ENCODE measurements at regions not wholly inside any gene's neighbourhood (a gene's known extent, or its start where the extent isn't known, plus 50 kb on each side); places are given as distances from the start of the nearest gene placed in this dataset.

DNA sequence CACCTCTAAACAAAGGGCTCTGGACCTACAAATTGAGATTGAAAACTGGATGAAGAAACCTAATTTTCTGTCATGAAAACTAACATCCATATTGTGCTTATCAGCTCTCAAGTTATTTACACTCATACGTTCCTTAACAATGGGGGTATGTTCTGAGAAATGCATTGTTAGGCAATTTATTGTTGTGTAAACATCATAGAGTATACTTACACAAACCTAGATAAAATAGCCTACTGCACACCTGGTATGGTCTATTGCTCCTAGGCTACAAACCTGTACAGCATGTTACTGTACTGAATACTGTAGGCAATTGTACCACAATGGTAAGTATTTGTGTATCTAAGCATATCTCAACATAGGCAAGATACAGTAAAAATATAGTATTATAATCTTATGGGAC, 191.4 kb downstream of the TM2D1 start:
- Histone ChIP-seq H3K79me2 (replicated peaks; ENCODE audit: insufficient read depth, low read length) (no peaks in the 10 kb centered on the region), H3F3A (ENCODE audit: insufficient read depth, low read length, poor library complexity, severe bottlenecking) (no peaks in the 10 kb centered on the region), H4K20me1 (ENCODE audit: insufficient read depth) (no peaks in the 10 kb centered on the region), H3K4me3 (ENCODE audit: low read length) (no peak overlapping the region), H2AFZ (ENCODE audit: low read depth, low read length) (no peak overlapping the region), H3K9ac (ENCODE audit: low read length) (no peak overlapping the region), H3K36me3 (ENCODE audit: insufficient read depth, low read length) (no peaks in the 10 kb centered on the region), H3K27ac (ENCODE audit: low read length) (no peak overlapping the region), H3K9me2 (ENCODE audit: insufficient read depth, low read length) (no peaks in the 10 kb centered on the region), H3K9me3 (ENCODE audit: low read length) (no peaks in the 10 kb centered on the region), H3K4me2 (ENCODE audit: low read length) (no peak overlapping the region), H3K27me3 (ENCODE audit: insufficient read depth, low read depth, low read length) (no peaks in the 10 kb centered on the region)
- TF ChIP-seq, protein P1, sequence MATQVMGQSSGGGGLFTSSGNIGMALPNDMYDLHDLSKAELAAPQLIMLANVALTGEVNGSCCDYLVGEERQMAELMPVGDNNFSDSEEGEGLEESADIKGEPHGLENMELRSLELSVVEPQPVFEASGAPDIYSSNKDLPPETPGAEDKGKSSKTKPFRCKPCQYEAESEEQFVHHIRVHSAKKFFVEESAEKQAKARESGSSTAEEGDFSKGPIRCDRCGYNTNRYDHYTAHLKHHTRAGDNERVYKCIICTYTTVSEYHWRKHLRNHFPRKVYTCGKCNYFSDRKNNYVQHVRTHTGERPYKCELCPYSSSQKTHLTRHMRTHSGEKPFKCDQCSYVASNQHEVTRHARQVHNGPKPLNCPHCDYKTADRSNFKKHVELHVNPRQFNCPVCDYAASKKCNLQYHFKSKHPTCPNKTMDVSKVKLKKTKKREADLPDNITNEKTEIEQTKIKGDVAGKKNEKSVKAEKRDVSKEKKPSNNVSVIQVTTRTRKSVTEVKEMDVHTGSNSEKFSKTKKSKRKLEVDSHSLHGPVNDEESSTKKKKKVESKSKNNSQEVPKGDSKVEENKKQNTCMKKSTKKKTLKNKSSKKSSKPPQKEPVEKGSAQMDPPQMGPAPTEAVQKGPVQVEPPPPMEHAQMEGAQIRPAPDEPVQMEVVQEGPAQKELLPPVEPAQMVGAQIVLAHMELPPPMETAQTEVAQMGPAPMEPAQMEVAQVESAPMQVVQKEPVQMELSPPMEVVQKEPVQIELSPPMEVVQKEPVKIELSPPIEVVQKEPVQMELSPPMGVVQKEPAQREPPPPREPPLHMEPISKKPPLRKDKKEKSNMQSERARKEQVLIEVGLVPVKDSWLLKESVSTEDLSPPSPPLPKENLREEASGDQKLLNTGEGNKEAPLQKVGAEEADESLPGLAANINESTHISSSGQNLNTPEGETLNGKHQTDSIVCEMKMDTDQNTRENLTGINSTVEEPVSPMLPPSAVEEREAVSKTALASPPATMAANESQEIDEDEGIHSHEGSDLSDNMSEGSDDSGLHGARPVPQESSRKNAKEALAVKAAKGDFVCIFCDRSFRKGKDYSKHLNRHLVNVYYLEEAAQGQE (IDR thresholded peaks at IDR 0.05; ENCODE audit: borderline replicate concordance), result no peak
- TF ChIP-seq TAF1 (IDR thresholded peaks at IDR 0.05; ENCODE audit: low read depth) (no peak), EZH2 (IDR thresholded peaks at IDR 0.05; ENCODE audit: borderline replicate concordance, insufficient read depth, low read length, poor library complexity, severe bottlenecking) (no peak), EP300 (conservative IDR thresholded peaks at IDR 0.05; ENCODE audit: poor library complexity, severe bottlenecking) (no peak), POLR2AphosphoS5 (IDR thresholded peaks at IDR 0.05) (no peak), MXI1 (conservative IDR thresholded peaks at IDR 0.05; ENCODE audit: poor library complexity, severe bottlenecking) (no peak), RAD21 (conservative IDR thresholded peaks at IDR 0.05) (no peak), SMC3 (conservative IDR thresholded peaks at IDR 0.05; ENCODE audit: poor library complexity) (no peak)
- TF ChIP-seq, protein P2, sequence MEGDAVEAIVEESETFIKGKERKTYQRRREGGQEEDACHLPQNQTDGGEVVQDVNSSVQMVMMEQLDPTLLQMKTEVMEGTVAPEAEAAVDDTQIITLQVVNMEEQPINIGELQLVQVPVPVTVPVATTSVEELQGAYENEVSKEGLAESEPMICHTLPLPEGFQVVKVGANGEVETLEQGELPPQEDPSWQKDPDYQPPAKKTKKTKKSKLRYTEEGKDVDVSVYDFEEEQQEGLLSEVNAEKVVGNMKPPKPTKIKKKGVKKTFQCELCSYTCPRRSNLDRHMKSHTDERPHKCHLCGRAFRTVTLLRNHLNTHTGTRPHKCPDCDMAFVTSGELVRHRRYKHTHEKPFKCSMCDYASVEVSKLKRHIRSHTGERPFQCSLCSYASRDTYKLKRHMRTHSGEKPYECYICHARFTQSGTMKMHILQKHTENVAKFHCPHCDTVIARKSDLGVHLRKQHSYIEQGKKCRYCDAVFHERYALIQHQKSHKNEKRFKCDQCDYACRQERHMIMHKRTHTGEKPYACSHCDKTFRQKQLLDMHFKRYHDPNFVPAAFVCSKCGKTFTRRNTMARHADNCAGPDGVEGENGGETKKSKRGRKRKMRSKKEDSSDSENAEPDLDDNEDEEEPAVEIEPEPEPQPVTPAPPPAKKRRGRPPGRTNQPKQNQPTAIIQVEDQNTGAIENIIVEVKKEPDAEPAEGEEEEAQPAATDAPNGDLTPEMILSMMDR (IDR thresholded peaks at IDR 0.05; ENCODE audit: poor library complexity, severe bottlenecking), result no peak

DNA sequence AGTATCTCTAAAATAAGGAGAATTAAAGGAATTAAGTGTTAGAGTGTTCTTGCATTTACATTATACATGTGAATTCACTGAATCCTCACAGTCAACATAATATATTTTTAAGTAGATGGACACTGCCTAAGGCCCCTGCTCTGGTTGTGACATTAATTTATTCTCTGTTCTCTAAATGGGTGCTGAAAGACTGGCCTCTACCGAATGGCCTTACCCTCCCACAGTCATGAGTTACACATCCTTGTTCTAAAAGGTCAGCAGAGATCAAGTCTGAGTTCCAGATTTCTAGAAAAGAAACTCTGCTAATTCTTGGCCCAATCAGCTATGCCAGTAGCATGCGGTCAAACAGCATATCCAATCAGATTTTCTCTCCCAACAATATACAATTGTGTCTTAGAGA, 193.2 kb downstream of the TM2D1 start:
- H3K36me3 ChIP-seq (ENCODE audit: insufficient read depth, low read length), result no peaks in the 10 kb centered on the region
- H3K27me3 ChIP-seq (ENCODE audit: insufficient read depth, low read depth, low read length), result no peaks in the 10 kb centered on the region
- H3K9ac ChIP-seq (ENCODE audit: low read length), result no peak overlapping the region
- no peaks in the 10 kb centered on the region for H3K9me2 ChIP-seq (ENCODE audit: insufficient read depth, low read length)
- H2AFZ ChIP-seq (ENCODE audit: low read depth, low read length), result no peak overlapping the region
- H4K20me1 ChIP-seq (ENCODE audit: insufficient read depth), result no peaks in the 10 kb centered on the region
- H3F3A ChIP-seq (ENCODE audit: insufficient read depth, low read length, poor library complexity, severe bottlenecking), result no peaks in the 10 kb centered on the region
- H3K27ac ChIP-seq (ENCODE audit: low read length), result no peak overlapping the region
- TF ChIP-seq, protein P2 (IDR thresholded peaks at IDR 0.05; ENCODE audit: poor library complexity, severe bottlenecking), result no peak
- TF ChIP-seq EP300 (conservative IDR thresholded peaks at IDR 0.05; ENCODE audit: poor library complexity, severe bottlenecking), result no peak
- TF ChIP-seq POLR2AphosphoS5 (IDR thresholded peaks at IDR 0.05), result no peak
- no peak for TF ChIP-seq MXI1 (conservative IDR thresholded peaks at IDR 0.05; ENCODE audit: poor library complexity, severe bottlenecking)
- TF ChIP-seq, protein P1 (IDR thresholded peaks at IDR 0.05; ENCODE audit: borderline replicate concordance), result no peak
- H3K9me3 ChIP-seq (ENCODE audit: low read length), result no peaks in the 10 kb centered on the region
- no peak overlapping the region for H3K4me2 ChIP-seq (ENCODE audit: low read length)
- H3K79me2 ChIP-seq (replicated peaks; ENCODE audit: insufficient read depth, low read length), result no peaks in the 10 kb centered on the region
- no peak overlapping the region for H3K4me3 ChIP-seq (ENCODE audit: low read length)

All from neural cell (in vitro differentiated cells).